MCF 10A (cell line): ENCODE measurements at regions not wholly inside any gene's neighbourhood (a gene's known extent, or its start where the extent isn't known, plus 50 kb on each side); places are given as distances from the start of the nearest gene placed in this dataset.

Experiments
- BruUV-seq: library from RNA; stranded (reverse); fragments of 400-500 nt; replicated peaks from 2 replicates; lab custom pipeline; 2021; lab: Mats Ljungman, UMichigan
- CTCF ChIA-PET: fragments of 300-600 bp; sonication (Branson Sonifier 250); formaldehyde crosslinking; extraction: SDS; loops from one replicate; lab custom pipeline; 2021; ENCODE audit warnings: antibody characterized with exemption, inconsistent platforms; lab: Yijun Ruan, JAX
- POLR2A ChIA-PET: fragments of 300-600, 350-650 bp; sonication (Branson Sonifier 250); formaldehyde crosslinking; extraction: SDS; loops from one replicate; lab custom pipeline; 2020; ENCODE audit warnings: antibody characterized with exemption, inconsistent platforms; lab: Yijun Ruan, JAX
- DNase-seq: peaks from one replicate; pipeline ENCODE4 v3.0.0-alpha.2; 2018; ENCODE audit not compliant: unreplicated experiment
- H3K27ac Mint-ChIP-seq: one replicate; pipeline ENCODE4 v1.8.0; 2022; ENCODE audit warnings: mild to moderate bottlenecking, low read depth, mixed read lengths; ENCODE audit not compliant: unreplicated experiment
- H3K27me3 Mint-ChIP-seq: one replicate; pipeline ENCODE4 v1.8.0; 2022; ENCODE audit warnings: mixed read lengths; ENCODE audit not compliant: insufficient read depth, unreplicated experiment
- H3K36me3 Mint-ChIP-seq: one replicate; pipeline ENCODE4 v1.8.0; 2022; ENCODE audit warnings: mild to moderate bottlenecking, moderate library complexity, mixed read lengths; ENCODE audit not compliant: insufficient read depth, unreplicated experiment
- H3K4me1 Mint-ChIP-seq: one replicate; pipeline ENCODE4 v1.8.0; 2022; ENCODE audit warnings: mixed read lengths; ENCODE audit not compliant: insufficient read depth, unreplicated experiment
- H3K4me3 Mint-ChIP-seq: one replicate; pipeline ENCODE4 v1.8.0; 2022; ENCODE audit warnings: mild to moderate bottlenecking, moderate library complexity, mixed read lengths; ENCODE audit not compliant: unreplicated experiment
- H3K9me3 Mint-ChIP-seq: one replicate; pipeline ENCODE4 v1.8.0; 2022; ENCODE audit warnings: mixed read lengths; ENCODE audit not compliant: unreplicated experiment
- CTCF ChIP-seq: fragments of 200-600 bp; IDR thresholded peaks from one replicate; pipeline ENCODE4 v1.8.0; 2022; ENCODE audit warnings: antibody characterized with exemption, mild to moderate bottlenecking; ENCODE audit not compliant: unreplicated experiment
- intact Hi-C: fragments of 100-400 bp; cut with micrococcal nuclease; formaldehyde crosslinking; loops from 2 replicates; pipeline ENCODE4 v1.14.1; 2022

GRCh38 chr10:62662486-62662885 is 142.0 kb upstream of the ADO start:
- no peaks in the 10 kb centered on the region for H3K9me3 Mint-ChIP-seq
- intact Hi-C loops = no loop called here
- no peaks in the 10 kb centered on the region for H3K4me1 Mint-ChIP-seq
- H3K27me3 Mint-ChIP-seq = peaks cover 15% of the 10 kb centered on the region
- no peaks in the 10 kb centered on the region for H3K36me3 Mint-ChIP-seq
- ChIA-PET POLR2A (interaction anchor here (0.8 to 1.1 kb wide), 2 partner anchors 22 to 143 kb away, joined by 3 read pairs; no protein-coding TSS in a partner anchor), CTCF (interaction anchor here (0.6 kb wide), 1 partner anchor 68 kb away, joined by 3 read pairs; no protein-coding TSS in a partner anchor)
- BruUV-seq = no TSS peak
- DNase-seq = no peak
- H3K4me3 Mint-ChIP-seq = no peak overlapping the region
- H3K27ac Mint-ChIP-seq = no peak overlapping the region
- TF ChIP-seq CTCF = no peak

DNA sequence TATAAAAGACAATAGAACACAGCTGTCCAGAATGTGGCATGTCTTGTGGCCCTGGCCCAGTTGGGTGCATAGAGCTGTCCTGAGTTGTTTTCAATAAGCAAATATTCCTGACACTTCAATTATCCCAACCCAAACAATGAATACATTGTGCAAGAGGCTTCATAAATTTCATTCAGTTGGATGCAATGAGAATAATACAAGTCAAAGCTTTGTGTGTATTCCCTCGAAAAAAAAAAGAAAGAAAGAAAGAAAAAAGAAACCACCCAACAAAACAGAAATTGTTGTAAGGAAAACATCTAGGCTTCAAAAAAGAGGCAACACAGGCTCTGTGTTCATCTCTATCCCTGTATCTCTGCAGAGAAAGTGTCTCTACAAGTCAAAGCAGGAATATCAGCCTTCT is 138.7 kb upstream of the ADO start:
- no peaks in the 10 kb centered on the region for H3K9me3 Mint-ChIP-seq
- H3K4me1 Mint-ChIP-seq = no peaks in the 10 kb centered on the region
- DNase-seq = no peak
- peaks cover 15% of the 10 kb centered on the region for H3K27me3 Mint-ChIP-seq
- ChIA-PET CTCF (no interaction called here), POLR2A (no interaction called here)
- H3K27ac Mint-ChIP-seq = no peak overlapping the region
- no peaks in the 10 kb centered on the region for H3K36me3 Mint-ChIP-seq
- H3K4me3 Mint-ChIP-seq = no peak overlapping the region
- intact Hi-C loops = no loop called here
- no TSS peak for BruUV-seq
- TF ChIP-seq CTCF = no peak

DNA sequence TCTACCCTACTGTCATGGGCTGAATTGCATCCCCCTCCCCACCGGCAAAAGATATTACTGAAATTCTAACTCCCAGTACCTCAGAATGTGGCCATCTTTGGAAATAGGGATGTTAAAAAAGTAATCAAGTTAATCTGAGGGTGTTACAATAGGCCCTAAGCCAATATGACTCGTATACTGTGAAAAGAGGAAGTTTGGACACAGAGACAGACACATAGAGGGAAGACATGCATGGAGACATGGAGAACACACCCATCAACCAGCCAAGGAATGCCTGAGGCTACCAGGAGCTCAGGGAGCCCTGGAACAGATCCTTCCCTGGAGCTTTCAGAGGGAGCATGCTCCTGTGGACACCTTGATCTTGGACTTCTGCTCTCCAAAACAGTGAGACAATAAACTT is 138.2 kb upstream of the ADO start:
- no peak overlapping the region for H3K4me3 Mint-ChIP-seq
- TF ChIP-seq CTCF = no peak
- BruUV-seq = no TSS peak
- no peaks in the 10 kb centered on the region for H3K9me3 Mint-ChIP-seq
- CTCF ChIA-PET = no interaction called here
- POLR2A ChIA-PET = no interaction called here
- DNase-seq = no peak
- intact Hi-C loops = no loop called here
- no peaks in the 10 kb centered on the region for H3K36me3 Mint-ChIP-seq
- no peaks in the 10 kb centered on the region for H3K4me1 Mint-ChIP-seq
- peaks cover 15% of the 10 kb centered on the region for H3K27me3 Mint-ChIP-seq
- no peak overlapping the region for H3K27ac Mint-ChIP-seq

DNA sequence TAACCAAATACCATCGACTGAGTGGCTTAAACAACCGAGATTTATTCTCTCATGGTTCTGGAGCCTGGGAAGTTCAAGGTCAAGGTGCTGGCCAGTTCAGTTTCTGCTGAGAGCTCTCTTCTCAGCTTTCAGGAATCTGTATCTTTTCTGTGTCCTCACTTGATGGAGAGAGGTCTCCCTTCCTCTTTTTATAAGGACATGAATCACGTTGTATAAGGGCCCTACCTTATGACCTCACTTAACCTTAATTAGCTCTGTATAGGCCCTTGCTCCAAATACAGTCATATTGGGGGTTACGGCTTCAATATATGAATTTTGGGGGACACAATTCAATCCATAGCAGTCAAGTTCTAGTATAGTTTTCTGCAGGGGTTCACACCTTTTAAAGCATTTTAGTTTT is 135.2 kb upstream of the ADO start:
- Mint-ChIP-seq H3K27me3 (peaks cover 5% of the 10 kb centered on the region), H3K9me3 (no peaks in the 10 kb centered on the region), H3K27ac (no peak overlapping the region), H3K36me3 (no peaks in the 10 kb centered on the region), H3K4me1 (no peaks in the 10 kb centered on the region), H3K4me3 (no peak overlapping the region)
- no TSS peak for BruUV-seq
- no peak for DNase-seq
- TF ChIP-seq CTCF = no peak
- POLR2A ChIA-PET = interaction anchor here (0.8 kb wide), 1 partner anchor 16 kb away, joined by 5 read pairs; no protein-coding TSS in a partner anchor
- CTCF ChIA-PET = interaction anchor here (1.0 kb wide), 1 partner anchor 415 kb away, joined by 4 read pairs; no protein-coding TSS in a partner anchor
- intact Hi-C loops = no loop called here
